SH-SY5Y (cell line): ENCODE measurements at regions not wholly inside any gene's neighbourhood (a gene's known extent, or its start where the extent isn't known, plus 50 kb on each side); places are given as distances from the start of the nearest gene placed in this dataset.

Experiments
- GATA2 ChIP-seq: IDR thresholded peaks from 2 replicates; pipeline ENCODE4 v1.6.1; 2011; ENCODE audit warnings: mild to moderate bottlenecking, low read depth, low read length
- GATA3 ChIP-seq: IDR thresholded peaks from 2 replicates; pipeline ENCODE4 v1.6.1; 2011; ENCODE audit warnings: low read depth, mild to moderate bottlenecking, low read length, moderate library complexity

DNA sequence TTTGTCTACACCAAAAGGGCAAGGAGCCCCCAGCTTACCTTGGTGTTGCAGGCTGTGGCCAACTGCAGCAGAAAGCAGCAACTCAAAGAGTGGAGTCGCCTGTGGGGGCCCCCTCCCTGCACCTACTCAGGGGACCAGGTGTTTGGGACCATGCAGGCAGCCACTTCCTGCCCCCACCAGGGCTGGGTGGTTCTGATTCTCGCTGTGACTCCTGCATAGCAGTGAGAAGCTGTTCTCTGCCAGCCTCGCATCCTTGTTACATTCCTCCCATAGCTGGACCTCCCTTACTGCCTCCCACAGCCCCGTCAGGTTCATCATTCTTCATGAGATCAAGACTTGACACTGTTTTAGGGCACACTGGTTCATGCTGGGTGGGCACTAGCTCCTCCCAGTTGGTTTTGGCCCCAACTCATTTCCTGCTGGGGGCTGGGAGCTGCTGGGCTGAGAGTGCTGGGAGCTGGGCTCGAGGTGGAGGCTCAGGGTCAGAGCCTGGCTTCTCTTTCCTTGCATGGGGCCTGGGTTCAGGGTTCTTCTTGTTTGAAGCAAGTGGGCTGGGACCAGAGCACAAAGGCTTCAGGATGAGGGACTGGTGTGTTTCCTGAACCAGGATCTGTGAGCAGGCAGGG is 146.9 kb upstream of the C1orf174 start:
- TF ChIP-seq GATA3 (no peak), GATA2 (no peak)
